Activated CD4-positive, alpha-beta T cell treated with anti-CD3 and anti-CD28 coated beads, Interleukin-2, amount 10 ng/mL, durations not matched to agents 7 days and 5 days (primary cell): ENCODE measurements at regions not wholly inside any gene's neighbourhood (a gene's known extent, or its start where the extent isn't known, plus 50 kb on each side); places are given as distances from the start of the nearest gene placed in this dataset.

ENCODE experiments used
- CTCF ChIA-PET: fragments of 350-600 bp; sonication (Branson Sonifier 250); formaldehyde crosslinking; loops from one replicate; lab custom pipeline; 2021; ENCODE audit warnings: antibody characterized with exemption; lab: Charles Lee
- POLR2A ChIA-PET: fragments of 350-600 bp; sonication (Branson Sonifier 250); formaldehyde crosslinking; loops from one replicate; lab custom pipeline; 2021; ENCODE audit warnings: antibody characterized with exemption; lab: Charles Lee
- DNase-seq: peaks from one replicate; pipeline ENCODE4 v3.0.0-alpha.2; 2020
- H3K27ac Mint-ChIP-seq: one replicate; pipeline ENCODE4 v1.8.0; 2021; ENCODE audit warnings: mild to moderate bottlenecking, moderate library complexity, mixed read lengths
- H3K27me3 Mint-ChIP-seq: one replicate; pipeline ENCODE4 v1.8.0; 2021; ENCODE audit warnings: mixed read lengths
- H3K36me3 Mint-ChIP-seq: one replicate; pipeline ENCODE4 v1.8.0; 2021; ENCODE audit warnings: low read depth, mixed read lengths
- H3K4me1 Mint-ChIP-seq: one replicate; pipeline ENCODE4 v1.8.0; 2021; ENCODE audit warnings: mixed read lengths
- H3K4me3 Mint-ChIP-seq: one replicate; pipeline ENCODE4 v1.8.0; 2021; ENCODE audit warnings: mild to moderate bottlenecking, moderate library complexity, mixed read lengths
- H3K9me3 Mint-ChIP-seq: one replicate; pipeline ENCODE4 v1.8.0; 2021; ENCODE audit warnings: mixed read lengths

- POLR2A ChIA-PET: no interaction called here
- DNase-seq: no peak
- Mint-ChIP-seq H3K36me3 (no peaks in the 10 kb centered on the region), H3K4me1 (peaks cover 2% of the 10 kb centered on the region), H3K4me3 (no peak overlapping the region), H3K9me3 (peaks cover 11% of the 10 kb centered on the region), H3K27me3 (no peaks in the 10 kb centered on the region), H3K27ac (no peak overlapping the region)
- CTCF ChIA-PET: no interaction called here
Measured at GRCh38 chr17:63304704-63305261, 141.3 kb downstream of the CYB561 start.

- H3K36me3 Mint-ChIP-seq: no peaks in the 10 kb centered on the region
- POLR2A ChIA-PET: no interaction called here
- no peak overlapping the region for H3K27ac Mint-ChIP-seq
- CTCF ChIA-PET: interaction anchor here (2.8 kb wide), 1 partner anchor 10 kb away, joined by 7 read pairs; no protein-coding TSS in a partner anchor
- no peak overlapping the region for H3K4me3 Mint-ChIP-seq
- peaks cover 2% of the 10 kb centered on the region for H3K4me1 Mint-ChIP-seq
- DNase-seq: no peak
- H3K9me3 Mint-ChIP-seq: peaks cover 11% of the 10 kb centered on the region
- no peaks in the 10 kb centered on the region for H3K27me3 Mint-ChIP-seq
Measured at GRCh38 chr17:63305857-63306256, 140.2 kb downstream of the CYB561 start.

DNA sequence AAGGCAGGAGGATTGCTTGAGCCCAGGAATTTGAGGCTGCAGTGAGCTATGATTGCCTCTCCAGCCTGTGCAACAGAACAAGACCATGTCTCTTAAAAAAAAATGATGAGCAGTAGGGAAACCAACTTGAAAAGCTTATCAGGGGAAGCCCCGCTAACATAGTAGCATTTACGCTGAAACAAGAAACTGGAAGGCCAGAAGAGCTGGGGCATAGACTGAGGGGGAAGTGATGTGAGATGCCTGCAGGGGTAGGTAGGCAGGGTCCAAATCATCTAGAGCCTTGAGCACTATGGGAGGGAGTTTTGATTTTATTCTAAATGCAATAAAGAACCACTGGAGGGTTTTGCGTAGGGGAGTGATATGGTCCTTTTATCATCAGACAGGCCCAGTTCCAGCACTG, 139.3 kb downstream of the CYB561 start:
- Mint-ChIP-seq H3K9me3 (peaks cover 11% of the 10 kb centered on the region), H3K27ac (no peak overlapping the region), H3K27me3 (no peaks in the 10 kb centered on the region), H3K36me3 (no peaks in the 10 kb centered on the region), H3K4me3 (no peak overlapping the region), H3K4me1 (peaks cover 7% of the 10 kb centered on the region)
- ChIA-PET POLR2A (no interaction called here), CTCF (interaction anchor here (2.8 kb wide), 1 partner anchor 11 kb away, joined by 7 read pairs; no protein-coding TSS in a partner anchor)
- no peak for DNase-seq

DNA sequence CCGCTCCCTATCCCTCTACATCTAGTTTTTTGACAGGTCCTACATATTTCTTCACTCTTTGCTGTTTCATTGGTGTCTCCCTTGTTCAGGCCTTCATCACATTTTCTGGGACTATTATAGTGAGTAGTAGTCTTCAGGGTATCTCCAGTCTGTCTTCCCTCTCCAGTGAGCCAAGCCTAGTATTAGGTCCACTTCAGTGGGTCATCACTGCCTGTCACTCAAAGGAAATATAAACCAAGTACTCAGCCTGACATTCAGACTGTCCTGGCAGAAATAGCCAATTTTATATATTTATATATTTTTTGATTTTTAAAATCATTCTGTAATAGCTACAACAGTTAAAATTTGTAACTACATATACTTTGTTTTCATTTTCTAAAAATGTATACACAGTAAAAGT, 137.8 kb downstream of the CYB561 start:
- Mint-ChIP-seq H3K4me1 (peaks cover 7% of the 10 kb centered on the region), H3K27me3 (no peaks in the 10 kb centered on the region), H3K36me3 (no peaks in the 10 kb centered on the region), H3K9me3 (peaks cover 10% of the 10 kb centered on the region), H3K27ac (no peak overlapping the region), H3K4me3 (no peak overlapping the region)
- ChIA-PET CTCF (interaction anchor here (2.8 kb wide), 1 partner anchor 12 kb away, joined by 7 read pairs; no protein-coding TSS in a partner anchor), POLR2A (no interaction called here)
- DNase-seq: no peak

DNA sequence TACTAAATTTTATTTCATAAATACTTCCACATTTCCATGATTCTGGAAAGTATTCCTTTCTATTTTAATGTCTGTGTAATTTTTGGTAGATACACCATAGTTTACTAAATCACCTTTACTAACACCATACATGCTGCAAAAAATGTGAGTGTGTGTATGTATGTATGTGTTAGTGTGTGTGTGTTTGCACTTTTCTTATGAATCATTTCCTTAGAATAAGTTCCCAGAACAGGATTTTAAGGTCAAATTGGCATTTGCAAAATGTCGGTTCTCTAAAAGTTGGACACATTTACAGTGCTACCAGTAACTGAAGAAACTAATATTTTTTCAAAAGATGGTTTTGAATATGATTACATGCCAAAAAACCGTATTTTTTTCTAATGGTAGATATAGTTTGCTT, 137.1 kb downstream of the CYB561 start:
- H3K27me3 Mint-ChIP-seq: no peaks in the 10 kb centered on the region
- H3K4me1 Mint-ChIP-seq: peaks cover 7% of the 10 kb centered on the region
- DNase-seq: no peak
- ChIA-PET CTCF (no interaction called here), POLR2A (no interaction called here)
- H3K9me3 Mint-ChIP-seq: peaks cover 9% of the 10 kb centered on the region
- H3K27ac Mint-ChIP-seq: no peak overlapping the region
- no peak overlapping the region for H3K4me3 Mint-ChIP-seq
- H3K36me3 Mint-ChIP-seq: no peaks in the 10 kb centered on the region

GRCh38 chr17:63311416-63311937, 134.6 kb downstream of the CYB561 start:
- H3K27ac Mint-ChIP-seq: no peak overlapping the region
- H3K36me3 Mint-ChIP-seq: no peaks in the 10 kb centered on the region
- DNase-seq: no peak
- POLR2A ChIA-PET: interaction anchor here (0.6 kb wide), 1 partner anchor 219 kb away, joined by 3 read pairs; no protein-coding TSS in a partner anchor
- CTCF ChIA-PET: interaction anchor here (0.6 kb wide), 1 partner anchor 15 kb away, joined by 3 read pairs; no protein-coding TSS in a partner anchor
- H3K9me3 Mint-ChIP-seq: peaks cover 3% of the 10 kb centered on the region
- no peak overlapping the region for H3K4me3 Mint-ChIP-seq
- no peaks in the 10 kb centered on the region for H3K27me3 Mint-ChIP-seq
- H3K4me1 Mint-ChIP-seq: peaks cover 7% of the 10 kb centered on the region

GRCh38 chr17:63314761-63315160, 131.3 kb downstream of the CYB561 start:
- H3K4me1 Mint-ChIP-seq: peaks cover 6% of the 10 kb centered on the region
- H3K27me3 Mint-ChIP-seq: no peaks in the 10 kb centered on the region
- POLR2A ChIA-PET: no interaction called here
- no peaks in the 10 kb centered on the region for H3K36me3 Mint-ChIP-seq
- CTCF ChIA-PET: no interaction called here
- H3K27ac Mint-ChIP-seq: no peak overlapping the region
- DNase-seq: no peak
- peaks cover 3% of the 10 kb centered on the region for H3K9me3 Mint-ChIP-seq
- H3K4me3 Mint-ChIP-seq: no peak overlapping the region

- Mint-ChIP-seq H3K9me3 (peaks cover 3% of the 10 kb centered on the region), H3K27ac (no peak overlapping the region), H3K27me3 (no peaks in the 10 kb centered on the region), H3K4me1 (peaks cover 6% of the 10 kb centered on the region), H3K4me3 (no peak overlapping the region), H3K36me3 (no peaks in the 10 kb centered on the region)
- POLR2A ChIA-PET: no interaction called here
- DNase-seq: no peak
- CTCF ChIA-PET: interaction anchor here (1.2 kb wide), 1 partner anchor 9 kb away, joined by 4 read pairs; no protein-coding TSS in a partner anchor
Measured at GRCh38 chr17:63316100-63316499, 130.0 kb downstream of the CYB561 start.

GRCh38 chr17:63317166-63317840, 128.8 kb downstream of the CYB561 start:
- H3K4me1 Mint-ChIP-seq: no peaks in the 10 kb centered on the region
- no peak for DNase-seq
- ChIA-PET CTCF (interaction anchor here (1.1 kb wide), 1 partner anchor 23 kb away, joined by 3 read pairs; no protein-coding TSS in a partner anchor), POLR2A (no interaction called here)
- H3K36me3 Mint-ChIP-seq: no peaks in the 10 kb centered on the region
- no peak overlapping the region for H3K27ac Mint-ChIP-seq
- H3K4me3 Mint-ChIP-seq: no peak overlapping the region
- no peaks in the 10 kb centered on the region for H3K27me3 Mint-ChIP-seq
- H3K9me3 Mint-ChIP-seq: no peaks in the 10 kb centered on the region

GRCh38 chr17:63325808-63326207, 120.3 kb downstream of the CYB561 start:
- POLR2A ChIA-PET: no interaction called here
- no peak overlapping the region for H3K4me3 Mint-ChIP-seq

DNA sequence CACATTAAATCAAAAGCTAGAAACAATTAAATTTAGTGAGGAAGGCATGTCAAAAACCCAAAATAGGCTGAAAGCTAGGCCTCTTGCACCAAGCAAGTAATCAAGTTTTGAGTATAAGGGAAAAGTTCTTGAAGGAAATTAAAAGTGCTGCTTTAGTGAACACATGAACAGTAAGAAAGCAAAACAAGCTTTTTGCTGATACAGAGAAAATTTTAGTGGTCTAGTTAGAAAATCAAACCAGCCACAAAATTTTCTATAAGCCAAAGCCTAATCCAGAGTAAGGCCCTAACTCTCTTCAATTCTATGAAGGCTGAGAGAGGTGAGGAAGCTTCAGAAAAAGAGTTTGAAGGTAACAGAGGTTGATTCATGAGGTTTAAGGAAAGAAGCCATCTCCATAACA, 116.2 kb downstream of the CYB561 start:
- CTCF ChIA-PET: no interaction called here
- DNase-seq: no peak
- H3K27ac Mint-ChIP-seq: no peak overlapping the region
- H3K27me3 Mint-ChIP-seq: no peaks in the 10 kb centered on the region
- H3K36me3 Mint-ChIP-seq: peaks cover 2% of the 10 kb centered on the region
- H3K4me1 Mint-ChIP-seq: no peaks in the 10 kb centered on the region
- no peak overlapping the region for H3K4me3 Mint-ChIP-seq
- POLR2A ChIA-PET: no interaction called here
- H3K9me3 Mint-ChIP-seq: no peaks in the 10 kb centered on the region

More at GRCh38 chr17:63325808-63326207, 120.3 kb downstream of the CYB561 start:
- H3K9me3 Mint-ChIP-seq: no peaks in the 10 kb centered on the region
- H3K27me3 Mint-ChIP-seq: no peaks in the 10 kb centered on the region
- no peak for DNase-seq
- CTCF ChIA-PET: interaction anchor here (0.6 to 1.2 kb wide), 2 partner anchors 10 to 880 kb away, joined by 4 to 7 read pairs; no protein-coding TSS in a partner anchor
- H3K27ac Mint-ChIP-seq: no peak overlapping the region
- H3K4me1 Mint-ChIP-seq: no peaks in the 10 kb centered on the region
- no peaks in the 10 kb centered on the region for H3K36me3 Mint-ChIP-seq

DNA sequence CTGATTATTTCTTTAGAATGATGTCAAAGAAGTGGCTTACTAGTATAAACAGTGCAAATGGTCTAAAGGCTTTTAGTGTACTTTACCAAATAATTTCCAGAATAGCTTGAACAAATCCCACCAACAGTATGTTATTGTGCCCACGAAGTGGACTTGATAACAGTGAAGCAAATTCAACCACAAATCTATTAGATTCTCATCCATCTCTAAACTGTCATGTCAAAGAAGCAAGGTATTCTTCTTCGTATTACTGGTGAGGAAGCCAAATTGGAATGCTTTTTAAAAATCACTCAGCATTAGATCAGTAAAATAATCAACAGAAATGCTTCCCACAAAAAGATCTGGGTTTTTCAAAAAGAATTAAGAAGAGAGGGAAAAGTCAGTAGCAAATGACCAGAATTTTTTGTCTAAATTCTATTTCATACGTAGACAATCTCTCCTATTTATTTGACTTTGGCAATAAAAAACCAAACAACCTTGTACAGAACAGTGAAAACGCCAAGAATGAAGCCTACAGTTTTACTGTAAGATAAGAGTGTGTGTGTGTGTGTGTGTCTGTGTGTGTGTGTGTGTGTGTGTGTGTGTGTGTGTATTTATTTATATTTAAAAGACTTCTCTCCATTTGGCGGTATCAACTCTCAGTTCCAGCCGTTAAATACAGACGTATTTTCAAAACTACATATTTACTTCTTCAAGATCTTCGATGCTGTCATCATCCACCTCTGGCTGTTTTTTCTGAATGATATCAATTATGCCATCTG, 114.6 kb downstream of the CYB561 start:
- no peaks in the 10 kb centered on the region for H3K27me3 Mint-ChIP-seq
- no peaks in the 10 kb centered on the region for H3K9me3 Mint-ChIP-seq
- H3K4me1 Mint-ChIP-seq: no peaks in the 10 kb centered on the region
- DNase-seq: no peak
- peaks cover 2% of the 10 kb centered on the region for H3K36me3 Mint-ChIP-seq
- H3K4me3 Mint-ChIP-seq: no peak overlapping the region
- CTCF ChIA-PET: no interaction called here
- no peak overlapping the region for H3K27ac Mint-ChIP-seq
- POLR2A ChIA-PET: no interaction called here

GRCh38 chr17:63332286-63332685, 113.8 kb downstream of the CYB561 start:
- Mint-ChIP-seq H3K4me1 (no peaks in the 10 kb centered on the region), H3K36me3 (peaks cover 2% of the 10 kb centered on the region), H3K9me3 (no peaks in the 10 kb centered on the region), H3K27me3 (no peaks in the 10 kb centered on the region), H3K27ac (no peak overlapping the region), H3K4me3 (no peak overlapping the region)
- ChIA-PET POLR2A (no interaction called here), CTCF (no interaction called here)
- DNase-seq: no peak
